Ovary (tissue), 7 donors: ENCODE measurements at regions not wholly inside any gene's neighbourhood (a gene's known extent, or its start where the extent isn't known, plus 50 kb on each side); places are given as distances from the start of the nearest gene placed in this dataset. TPM values are rescaled to one million over a fixed set of nuclear protein-coding genes. Genes with fewer than 3 reads are reported as not detected.

ENCODE experiments used
- DNase-seq, 5 donors: peaks; one replicate each; pipeline ENCODE4 v3.0.0-alpha.2; 2019 to 2020
- H3K27ac ChIP-seq, 2 donors: fragments of 200-600 bp; one replicate each; pipeline versions ENCODE4 v1.5.1 to v1.8.0; 2019 to 2022
- H3K27me3 ChIP-seq: fragments of 200-600 bp; one replicate; pipeline ENCODE4 v1.8.0; 2022
- H3K36me3 ChIP-seq: fragments of 200-600 bp; sonication (generic); one replicate; pipeline ENCODE4 v1.5.1; 2019
- H3K4me1 ChIP-seq: one replicate; pipeline ENCODE4 v1.8.1; 2013; ENCODE audit warnings: mild to moderate bottlenecking, moderate library complexity; ENCODE audit not compliant: insufficient read depth
- H3K4me3 ChIP-seq: fragments of 200-600 bp; sonication (generic); one replicate; pipeline ENCODE4 v1.5.1; 2017
- H3K9me3 ChIP-seq, 2 donors: fragments of 200-600 bp in 1 of 2; sonication (generic) in 1 of 2; one replicate each; pipeline versions ENCODE4 v1.5.1 to v1.8.1; 2013 to 2019; ENCODE audit warnings: mild to moderate bottlenecking in 1 of 2, moderate library complexity in 1 of 2
- CTCF ChIP-seq, 3 donors: fragments of 450-650 bp in 2 of 3; fragments of 200-600 bp in 1 of 3; IDR thresholded peaks; one replicate each; pipeline versions ENCODE4 v1.5.1 to v1.8.0; 2016 to 2022; ENCODE audit warnings: antibody characterized with exemption in 3 of 3, mild to moderate bottlenecking in 1 of 3
- EP300 ChIP-seq: sonication (generic); formaldehyde crosslinking; IDR thresholded peaks from one replicate; pipeline ENCODE4 v1.6.1; 2017; ENCODE audit warnings: antibody characterized with exemption
- POLR2A ChIP-seq: fragments of 450-650 bp; IDR thresholded peaks from one replicate; pipeline ENCODE4 v1.6.1; 2017; ENCODE audit warnings: antibody characterized with exemption, mild to moderate bottlenecking, moderate library complexity
- WGBS, 3 donors: extraction: QIAGEN DNeasy Blood & Tissue Kit in 1 of 3; methylation state at CpG; one replicate each; pipeline versions ENCODE4 v1.1.5 to v1.1.7; 2013 to 2017; 5-methylcytosine and 5-hydroxymethylcytosine counted together
- intact Hi-C, 4 donors: fragments of 100-400 bp; cut with DNase I; formaldehyde crosslinking; loops; one replicate each; pipeline versions ENCODE4 v1.11.0 to v1.15.1; 2022 to 2023
- microRNA-seq, 3 donors: library from miRNA; unstranded; fragments of <30 nt; microRNA quantifications; one replicate each; pipeline versions ENCODE4 to v1.2.0, GENCODE V29; 2019 to 2020
- small RNA-seq: library from RNA; depleted of rRNA; stranded (forward); fragments of <200 nt; gene quantifications from one replicate; pipeline ENCODE3, GENCODE V24; 2016
- donor health status: DM: no; HTN: no; CAD: no; lungs with moderate emphysema.
- donor health status: DM: no; HTN: no; CAD: no.
- donor health status: Bipolar disorder and iron deficiency.
- donor health status: DM: no; HTN: no; CAD: no.
- donor health status: DM: yes; HTN: yes; CAD: no.

GRCh38 chr2:12661489-12661888 lies 55.2 kb upstream of the TRIB2 start:
- no peak for DNase-seq
- TF ChIP-seq EP300 (no peak), CTCF (IDR thresholded peaks at IDR 0.05) (no peak), POLR2A (no peak)
- H3K4me1 ChIP-seq: peaks cover 6% of the 10 kb centered on the region
- no peaks in the 10 kb centered on the region for H3K36me3 ChIP-seq
- H3K9me3 ChIP-seq: no peaks in the 10 kb centered on the region
- H3K27ac ChIP-seq: no peak overlapping the region
- intact Hi-C loops: no loop called here
- H3K27me3 ChIP-seq: no peaks in the 10 kb centered on the region
- H3K4me3 ChIP-seq: no peak overlapping the region
- WGBS, 3 donors: 41 to 61% (median 51%) methylated on average over 1 of the region's 1 CpG

DNA sequence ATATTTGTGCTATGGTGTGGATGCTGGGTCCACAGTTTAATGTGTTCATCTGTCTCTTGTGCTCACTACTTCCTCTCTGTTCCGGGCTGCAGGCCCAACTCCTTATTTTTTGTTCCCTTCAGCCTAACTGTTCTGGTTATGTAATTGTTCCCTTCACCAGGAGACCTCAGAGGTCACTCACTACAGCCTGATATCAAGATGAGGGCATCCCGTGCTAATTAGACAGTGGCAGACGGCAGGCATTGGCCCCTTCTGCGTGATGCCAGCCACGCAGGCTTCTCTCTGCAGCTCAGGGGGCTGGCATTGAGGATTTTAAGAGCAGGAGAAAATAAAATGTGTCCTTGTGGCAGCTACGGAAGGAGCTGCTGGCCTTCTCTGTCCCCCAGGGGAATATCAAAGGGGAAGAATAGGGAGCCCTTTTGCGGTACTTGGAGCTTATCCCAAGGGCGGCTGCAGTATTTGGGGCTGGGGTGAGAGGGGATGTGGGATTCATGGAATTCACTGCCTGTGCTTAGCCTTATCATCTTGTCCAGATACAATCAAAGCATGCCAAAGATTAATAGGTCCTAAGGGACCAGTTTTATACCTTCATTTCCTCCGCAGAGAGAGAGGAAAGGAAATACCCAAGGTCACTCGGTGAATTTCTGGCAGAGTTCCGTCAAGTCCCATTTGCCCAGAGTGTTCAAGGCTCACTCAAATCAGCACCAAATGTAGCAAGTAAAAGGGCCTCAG lies 53.3 kb upstream of the TRIB2 start:
- TF ChIP-seq CTCF (IDR thresholded peaks at IDR 0.05) (no peak), POLR2A (no peak), EP300 (no peak)
- 44 to 70% (median 66%) methylated on average over 11 of the region's 11 CpGs for WGBS, 3 donors
- H3K27ac ChIP-seq: no peak overlapping the region

GRCh38 chr2:12665334-12665733 lies 51.4 kb upstream of the TRIB2 start:
- no peak for DNase-seq
- no peak overlapping the region for H3K27ac ChIP-seq
- intact Hi-C loops: no loop called here

More for the DNA sequence above, 53.3 kb upstream of the TRIB2 start:
- H3K4me1 ChIP-seq: peaks cover 6% of the 10 kb centered on the region
- intact Hi-C loops: no loop called here
- no peak overlapping the region for H3K4me3 ChIP-seq
- H3K9me3 ChIP-seq: no peaks in the 10 kb centered on the region
- H3K27me3 ChIP-seq: no peaks in the 10 kb centered on the region
- no peaks in the 10 kb centered on the region for H3K36me3 ChIP-seq
- DNase-seq: peak in 1 of 5 donors; percentile 22

DNA sequence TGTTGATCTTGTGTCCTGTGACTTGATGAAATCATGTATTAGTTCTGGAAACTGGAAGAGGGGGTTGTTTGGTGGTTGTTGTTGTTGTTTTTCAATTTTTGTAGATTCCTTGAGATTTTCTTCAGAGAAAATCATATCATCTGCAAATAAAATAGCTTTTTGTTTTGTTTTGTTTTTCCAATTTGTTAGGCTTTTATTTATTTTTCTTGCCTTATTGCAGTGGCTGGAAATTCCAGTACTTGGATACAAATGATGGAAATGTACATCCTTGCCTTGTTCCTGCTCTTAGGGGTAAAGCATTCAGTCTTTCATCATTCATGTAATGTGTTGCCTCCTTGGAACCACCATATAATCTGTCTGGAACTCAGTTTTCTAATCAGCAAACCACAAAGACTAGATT lies 50.3 kb upstream of the TRIB2 start:
- H3K9me3 ChIP-seq: no peaks in the 10 kb centered on the region
- H3K4me3 ChIP-seq: no peak overlapping the region
- intact Hi-C loops: no loop called here
- peaks cover 6% of the 10 kb centered on the region for H3K4me1 ChIP-seq
- no peak overlapping the region for H3K27ac ChIP-seq
- no peak for TF ChIP-seq POLR2A
- TF ChIP-seq CTCF (IDR thresholded peaks at IDR 0.05): no peak
- TF ChIP-seq EP300: no peak
- H3K36me3 ChIP-seq: no peaks in the 10 kb centered on the region
- DNase-seq: no peak
- no peaks in the 10 kb centered on the region for H3K27me3 ChIP-seq

More at GRCh38 chr2:12665334-12665733, 51.4 kb upstream of the TRIB2 start:
- H3K27me3 ChIP-seq: no peaks in the 10 kb centered on the region
- no peak overlapping the region for H3K4me3 ChIP-seq
- no peaks in the 10 kb centered on the region for H3K36me3 ChIP-seq
- no peaks in the 10 kb centered on the region for H3K9me3 ChIP-seq
- no peak for TF ChIP-seq CTCF (IDR thresholded peaks at IDR 0.05)
- no peak for TF ChIP-seq EP300
- TF ChIP-seq POLR2A: no peak
- peaks cover 6% of the 10 kb centered on the region for H3K4me1 ChIP-seq

Small RNA genes lying in the stretch of these regions (microRNA-seq; reads per million reads assigned to microRNA genes)
- gene MIR3681: 0 reads per million in 3 donors

Small RNA genes lying in the stretch of these regions (small RNA-seq; reads per million reads assigned to genes)
- gene MIR3681 (not detected), gene RF00093 (not detected), gene RNU6-843P (not detected)
